H9 (cell line): ENCODE measurements at regions not wholly inside any gene's neighbourhood (a gene's known extent, or its start where the extent isn't known, plus 50 kb on each side); places are given as distances from the start of the nearest gene placed in this dataset.

Experiments used
- DNase-seq: peaks from one replicate; pipeline ENCODE4 v3.0.0-alpha.2; 2017
- H2AFZ ChIP-seq: one replicate; pipeline ENCODE4 v1.6.1; 2013; ENCODE audit warnings: mild to moderate bottlenecking, low read length, control low read depth, moderate library complexity
- H2AK5ac ChIP-seq: 2 replicates; pipeline ENCODE4 v1.6.1; 2013; ENCODE audit warnings: low read length, control low read depth, mixed read lengths; ENCODE audit not compliant: insufficient read length
- H2BK120ac ChIP-seq: one replicate; pipeline ENCODE4 v1.6.1; 2013; ENCODE audit warnings: low read depth, mild to moderate bottlenecking, low read length, control low read depth, inconsistent platforms; ENCODE audit not compliant: poor library complexity, severe bottlenecking
- H2BK12ac ChIP-seq: 2 replicates; pipeline ENCODE4 v1.6.1; 2013; ENCODE audit warnings: low read length, control low read depth, mixed read lengths, low read depth; ENCODE audit not compliant: insufficient read length
- H2BK15ac ChIP-seq: 2 replicates; pipeline ENCODE4 v1.6.1; 2013; ENCODE audit warnings: low read depth, low read length, control low read depth
- H2BK20ac ChIP-seq: one replicate; pipeline ENCODE4 v1.6.1; 2013; ENCODE audit warnings: low read depth, mild to moderate bottlenecking, low read length, control low read depth, inconsistent platforms; ENCODE audit not compliant: poor library complexity, severe bottlenecking
- H2BK5ac ChIP-seq: 2 replicates; pipeline ENCODE4 v1.6.1; 2013; ENCODE audit warnings: low read length, control low read depth, mixed read lengths; ENCODE audit not compliant: insufficient read length
- H3K14ac ChIP-seq: 2 replicates; pipeline ENCODE4 v1.6.1; 2013; ENCODE audit warnings: low read length, control low read depth; ENCODE audit not compliant: insufficient read depth
- H3K18ac ChIP-seq: 2 replicates; pipeline ENCODE4 v1.6.1; 2013; ENCODE audit warnings: low read depth, mild to moderate bottlenecking, mixed read lengths, low read length, control low read depth; ENCODE audit not compliant: insufficient read length
- H3K23ac ChIP-seq: 2 replicates; pipeline ENCODE4 v1.6.1; 2013; ENCODE audit warnings: low read length, control low read depth, mixed read lengths, low read depth; ENCODE audit not compliant: insufficient read length
- H3K23me2 ChIP-seq: 2 replicates; pipeline ENCODE4 v1.6.1; 2013; ENCODE audit warnings: low read depth, mild to moderate bottlenecking, mixed read lengths, low read length, control low read depth; ENCODE audit not compliant: insufficient read length, poor library complexity, severe bottlenecking
- H3K27ac ChIP-seq: 2 replicates; pipeline ENCODE4 v1.5.1; 2013; ENCODE audit warnings: low read length, control low read depth, mixed read lengths, low read depth; ENCODE audit not compliant: insufficient read length
- H3K27me3 ChIP-seq: 2 replicates; pipeline ENCODE4 v1.6.1; 2013; ENCODE audit warnings: low read length, control low read depth, inconsistent platforms; ENCODE audit not compliant: insufficient read depth
- H3K4ac ChIP-seq: 2 replicates; pipeline ENCODE4 v1.6.1; 2013; ENCODE audit warnings: low read depth, mild to moderate bottlenecking, control low read depth, inconsistent platforms, low read length, moderate library complexity
- H3K4me1 ChIP-seq: 2 replicates; pipeline ENCODE4 v1.6.1; 2013; ENCODE audit warnings: low read length, control low read depth, inconsistent platforms; ENCODE audit not compliant: insufficient read depth
- H3K4me2 ChIP-seq: 2 replicates; pipeline ENCODE4 v1.6.1; 2013; ENCODE audit warnings: low read length, control low read depth, mixed read lengths; ENCODE audit not compliant: insufficient read length, insufficient read depth
- H3K56ac ChIP-seq: 2 replicates; pipeline ENCODE4 v1.6.1; 2013; ENCODE audit warnings: low read depth, mild to moderate bottlenecking, mixed read lengths, low read length, control low read depth; ENCODE audit not compliant: insufficient read length
- H3K79me1 ChIP-seq: 2 replicates; pipeline ENCODE4 v1.6.1; 2013; ENCODE audit warnings: low read depth, mild to moderate bottlenecking, moderate library complexity, low read length, control low read depth, inconsistent platforms; ENCODE audit not compliant: insufficient read depth, poor library complexity, severe bottlenecking
- H3K79me2 ChIP-seq: 2 replicates; pipeline ENCODE4 v1.6.1; 2013; ENCODE audit warnings: low read length, control low read depth, inconsistent platforms; ENCODE audit not compliant: insufficient read depth
- H3K9ac ChIP-seq: 2 replicates; pipeline ENCODE4 v1.6.1; 2013; ENCODE audit warnings: low read length, control low read depth, mixed read lengths; ENCODE audit not compliant: insufficient read length; ENCODE audit errors: extremely low read depth
- H3K9me3 ChIP-seq: one replicate; pipeline ENCODE4 v1.6.1; 2013; ENCODE audit warnings: low read depth, low read length, inconsistent platforms; ENCODE audit not compliant: control insufficient read depth
- H3T11ph ChIP-seq: one replicate; pipeline ENCODE4 v1.6.1; 2013; ENCODE audit warnings: mild to moderate bottlenecking, low read length, control low read depth, inconsistent platforms
- H4K20me1 ChIP-seq: one replicate; pipeline ENCODE4 v1.6.1; 2013; ENCODE audit not compliant: control insufficient read depth, insufficient read length, insufficient read depth
- H4K5ac ChIP-seq: 2 replicates; pipeline ENCODE4 v1.6.1; 2013; ENCODE audit warnings: low read depth, mild to moderate bottlenecking, mixed read lengths, low read length, control low read depth; ENCODE audit not compliant: insufficient read length
- H4K8ac ChIP-seq: replicated peaks from 2 replicates; pipeline ENCODE4 v1.6.1; 2013; ENCODE audit warnings: low read length, control low read depth, mixed read lengths, low read depth; ENCODE audit not compliant: insufficient read length
- H4K91ac ChIP-seq: 2 replicates; pipeline ENCODE4 v1.6.1; 2013; ENCODE audit warnings: low read depth, mild to moderate bottlenecking, moderate library complexity, mixed read lengths, low read length, control low read depth; ENCODE audit not compliant: insufficient read length
- H3K27ac Mint-ChIP-seq, 3 experiments: 2 replicates in 2 of 3; 3 replicates in 1 of 3; pipeline ENCODE4 v1.8.0; 2020 to 2021; ENCODE audit warnings: mixed read lengths in 3 of 3, mild to moderate bottlenecking in 1 of 3, moderate library complexity in 1 of 3
- H3K27me3 Mint-ChIP-seq: 2 replicates; pipeline ENCODE4 v1.8.0; 2021; ENCODE audit warnings: low read depth, mild to moderate bottlenecking, moderate library complexity, mixed read lengths
- H3K36me3 Mint-ChIP-seq, 3 experiments: 2 replicates in 2 of 3; 3 replicates in 1 of 3; pipeline ENCODE4 v1.8.0; 2020 to 2021; ENCODE audit warnings: low read depth in 3 of 3, mixed read lengths in 3 of 3; ENCODE audit not compliant: insufficient read depth in 1 of 3
- H3K4me1 Mint-ChIP-seq, 2 experiments: 2 replicates each; pipeline ENCODE4 v1.8.0; 2020; ENCODE audit warnings: mixed read lengths in 2 of 2
- H3K4me3 Mint-ChIP-seq, 2 experiments: 2 replicates in 1 of 2; 3 replicates in 1 of 2; pipeline ENCODE4 v1.8.0; 2020 to 2021; ENCODE audit warnings: mild to moderate bottlenecking in 2 of 2, mixed read lengths in 2 of 2, moderate library complexity in 1 of 2
- H3K9me3 Mint-ChIP-seq, 2 experiments: 2 replicates in 1 of 2; 3 replicates in 1 of 2; pipeline ENCODE4 v1.8.0; 2020; ENCODE audit warnings: mild to moderate bottlenecking in 2 of 2, mixed read lengths in 2 of 2, moderate library complexity in 1 of 2
- CTCF ChIP-seq: fragments of 200-600 bp; sonication (generic); conservative IDR thresholded peaks from 3 replicates; pipeline ENCODE4 v1.8.0; 2021; ENCODE audit warnings: antibody characterized with exemption, mild to moderate bottlenecking
- WGBS: extraction: QIAGEN DNeasy Blood & Tissue Kit; methylation state at CpG from one replicate; pipeline ENCODE4 v1.1.7; 2013; ENCODE audit warnings: missing lambda C conversion rate, low lambda C conversion rate, mixed read lengths; ENCODE audit not compliant: insufficient read length; ENCODE audit errors: extremely low coverage; 5-methylcytosine and 5-hydroxymethylcytosine counted together

- Histone ChIP-seq H2AFZ (no peak overlapping the region), H3K18ac (no peak overlapping the region), H3K56ac (no peak overlapping the region), H3K14ac (no peak overlapping the region), H3T11ph (no peak overlapping the region), H2BK15ac (no peak overlapping the region), H3K79me2 (no peaks in the 10 kb centered on the region), H3K4me1 (no peaks in the 10 kb centered on the region), H3K4ac (no peak overlapping the region), H2BK5ac (no peak overlapping the region), H4K5ac (no peak overlapping the region), H2BK12ac (no peak overlapping the region), H3K9ac (no peak overlapping the region), H3K9me3 (no peaks in the 10 kb centered on the region), H4K8ac (no peak overlapping the region), H4K20me1 (no peaks in the 10 kb centered on the region), H2BK120ac (no peak overlapping the region), H2AK5ac (no peak overlapping the region), H3K27ac (no peak overlapping the region), H4K91ac (no peak overlapping the region), H3K4me2 (no peak overlapping the region), H3K79me1 (no peaks in the 10 kb centered on the region), H2BK20ac (no peak overlapping the region), H3K23me2 (no peaks in the 10 kb centered on the region), H3K23ac (no peak overlapping the region), H3K27me3 (no peaks in the 10 kb centered on the region)
- Mint-ChIP-seq H3K27ac (no peak overlapping the region), H3K4me1 (peaks cover 0 to 2% of the 10 kb centered on the region in 2 experiments; a peak in 2 of 4 replicates), H3K4me3 (no peak overlapping the region), H3K9me3 (no peaks in the 10 kb centered on the region), H3K27me3 (no peaks in the 10 kb centered on the region), H3K36me3 (no peaks in the 10 kb centered on the region)
- no CpG with 5 or more reads among the region's 2 CpGs for WGBS
- no peak for DNase-seq
- TF ChIP-seq CTCF, result no peak
These were observed 285.1 kb upstream of the SLC14A2 start for GRCh38 chr18:45330170-45330594.
